IMR-90 (cell line): ENCODE measurements at regions not wholly inside any gene's neighbourhood (a gene's known extent, or its start where the extent isn't known, plus 50 kb on each side); places are given as distances from the start of the nearest gene placed in this dataset.

Source experiments
- BHLHE40 ChIP-seq: fragments of 150-350 bp; IDR thresholded peaks from 2 replicates; pipeline ENCODE4 v1.6.1; 2016; ENCODE audit warnings: mild to moderate bottlenecking, low read depth, low read length
- CEBPB ChIP-seq: IDR thresholded peaks from 2 replicates; pipeline ENCODE4 v1.6.1; 2012; ENCODE audit warnings: low read depth, low read length, improper control_type of control experiment
- FOS ChIP-seq: fragments of 150-350 bp; IDR thresholded peaks from 2 replicates; pipeline ENCODE4 v1.6.1; 2016; ENCODE audit warnings: low read depth, low read length
- MAFK ChIP-seq: IDR thresholded peaks from 2 replicates; pipeline ENCODE4 v1.6.1; 2012; ENCODE audit warnings: low read depth, low read length, improper control_type of control experiment
- MAZ ChIP-seq: IDR thresholded peaks from 2 replicates; pipeline ENCODE4 v1.6.1; 2012; ENCODE audit warnings: low read depth, mild to moderate bottlenecking, low read length, improper control_type of control experiment, moderate library complexity, borderline replicate concordance
- POLR2A ChIP-seq: IDR thresholded peaks from 2 replicates; pipeline ENCODE4 v1.6.1; 2012; ENCODE audit warnings: mild to moderate bottlenecking, low read depth, low read length
- RAD21 ChIP-seq: IDR thresholded peaks from 2 replicates; pipeline ENCODE4 v1.6.1; 2012; ENCODE audit warnings: low read length, improper control_type of control experiment
- RCOR1 ChIP-seq: IDR thresholded peaks from 2 replicates; pipeline ENCODE4 v1.6.1; 2012; ENCODE audit warnings: mild to moderate bottlenecking, low read length, improper control_type of control experiment; ENCODE audit not compliant: insufficient replicate concordance
- RFX5 ChIP-seq: IDR thresholded peaks from 2 replicates; pipeline ENCODE4 v1.8.0; 2012; ENCODE audit warnings: low read depth, mild to moderate bottlenecking, low read length, moderate library complexity
- SMC3 ChIP-seq: fragments of 150-350 bp; IDR thresholded peaks from 2 replicates; pipeline ENCODE4 v1.6.1; 2016; ENCODE audit warnings: low read depth, mild to moderate bottlenecking, antibody characterized with exemption, low read length, moderate library complexity
- TF ChIP-seq, protein P1 (sequence below): conservative IDR thresholded peaks from 2 replicates; pipeline ENCODE4 v1.5.1; 2012; ENCODE audit warnings: mild to moderate bottlenecking, low read depth, low read length, improper control_type of control experiment
- TF ChIP-seq, protein P2 (sequence below): fragments of 150-350 bp; IDR thresholded peaks from 2 replicates; pipeline ENCODE4 v1.6.1; 2016; ENCODE audit warnings: low read depth, mild to moderate bottlenecking, low read length, moderate library complexity, borderline replicate concordance
- TF ChIP-seq, protein P3 (sequence below): fragments of 150-350 bp; IDR thresholded peaks from 2 replicates; pipeline ENCODE4 v1.6.1; 2017; ENCODE audit warnings: mild to moderate bottlenecking, antibody characterized with exemption, low read length, low read depth

DNA sequence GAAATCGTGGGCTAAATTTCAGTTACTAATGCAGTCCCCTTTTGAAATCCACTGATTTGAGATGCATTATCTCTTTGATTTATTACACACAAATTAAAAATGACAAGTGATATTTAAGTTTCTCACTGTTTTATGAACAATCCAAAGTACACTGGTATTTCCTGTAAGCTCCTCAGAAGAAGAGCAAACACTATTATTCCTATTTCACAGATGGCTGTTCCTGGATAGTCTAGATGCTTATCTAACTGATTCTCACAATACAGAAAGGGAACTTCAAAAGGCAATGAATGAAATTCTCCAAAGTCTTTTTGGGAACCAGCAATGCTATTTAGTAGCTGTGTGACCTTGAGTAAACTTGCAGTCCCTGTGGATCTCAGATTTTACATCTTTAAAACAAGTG, 404.7 kb upstream of the DAB2 start:
- TF ChIP-seq, protein P1, sequence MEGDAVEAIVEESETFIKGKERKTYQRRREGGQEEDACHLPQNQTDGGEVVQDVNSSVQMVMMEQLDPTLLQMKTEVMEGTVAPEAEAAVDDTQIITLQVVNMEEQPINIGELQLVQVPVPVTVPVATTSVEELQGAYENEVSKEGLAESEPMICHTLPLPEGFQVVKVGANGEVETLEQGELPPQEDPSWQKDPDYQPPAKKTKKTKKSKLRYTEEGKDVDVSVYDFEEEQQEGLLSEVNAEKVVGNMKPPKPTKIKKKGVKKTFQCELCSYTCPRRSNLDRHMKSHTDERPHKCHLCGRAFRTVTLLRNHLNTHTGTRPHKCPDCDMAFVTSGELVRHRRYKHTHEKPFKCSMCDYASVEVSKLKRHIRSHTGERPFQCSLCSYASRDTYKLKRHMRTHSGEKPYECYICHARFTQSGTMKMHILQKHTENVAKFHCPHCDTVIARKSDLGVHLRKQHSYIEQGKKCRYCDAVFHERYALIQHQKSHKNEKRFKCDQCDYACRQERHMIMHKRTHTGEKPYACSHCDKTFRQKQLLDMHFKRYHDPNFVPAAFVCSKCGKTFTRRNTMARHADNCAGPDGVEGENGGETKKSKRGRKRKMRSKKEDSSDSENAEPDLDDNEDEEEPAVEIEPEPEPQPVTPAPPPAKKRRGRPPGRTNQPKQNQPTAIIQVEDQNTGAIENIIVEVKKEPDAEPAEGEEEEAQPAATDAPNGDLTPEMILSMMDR: no peak
- TF ChIP-seq POLR2A (no peak), RCOR1 (no peak), MAZ (no peak), MAFK (no peak), CEBPB (no peak), BHLHE40 (no peak), FOS (no peak), SMC3 (no peak), RAD21 (no peak), RFX5 (no peak)
- TF ChIP-seq, protein P2, sequence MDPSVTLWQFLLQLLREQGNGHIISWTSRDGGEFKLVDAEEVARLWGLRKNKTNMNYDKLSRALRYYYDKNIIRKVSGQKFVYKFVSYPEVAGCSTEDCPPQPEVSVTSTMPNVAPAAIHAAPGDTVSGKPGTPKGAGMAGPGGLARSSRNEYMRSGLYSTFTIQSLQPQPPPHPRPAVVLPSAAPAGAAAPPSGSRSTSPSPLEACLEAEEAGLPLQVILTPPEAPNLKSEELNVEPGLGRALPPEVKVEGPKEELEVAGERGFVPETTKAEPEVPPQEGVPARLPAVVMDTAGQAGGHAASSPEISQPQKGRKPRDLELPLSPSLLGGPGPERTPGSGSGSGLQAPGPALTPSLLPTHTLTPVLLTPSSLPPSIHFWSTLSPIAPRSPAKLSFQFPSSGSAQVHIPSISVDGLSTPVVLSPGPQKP: no peak
- TF ChIP-seq, protein P3, sequence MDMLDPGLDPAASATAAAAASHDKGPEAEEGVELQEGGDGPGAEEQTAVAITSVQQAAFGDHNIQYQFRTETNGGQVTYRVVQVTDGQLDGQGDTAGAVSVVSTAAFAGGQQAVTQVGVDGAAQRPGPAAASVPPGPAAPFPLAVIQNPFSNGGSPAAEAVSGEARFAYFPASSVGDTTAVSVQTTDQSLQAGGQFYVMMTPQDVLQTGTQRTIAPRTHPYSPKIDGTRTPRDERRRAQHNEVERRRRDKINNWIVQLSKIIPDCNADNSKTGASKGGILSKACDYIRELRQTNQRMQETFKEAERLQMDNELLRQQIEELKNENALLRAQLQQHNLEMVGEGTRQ: no peak
